ENCODE measurements at regions not wholly inside any gene's neighbourhood (a gene's known extent, or its start where the extent isn't known, plus 50 kb on each side); places are given as distances from the start of the nearest gene placed in this dataset.

DNA sequence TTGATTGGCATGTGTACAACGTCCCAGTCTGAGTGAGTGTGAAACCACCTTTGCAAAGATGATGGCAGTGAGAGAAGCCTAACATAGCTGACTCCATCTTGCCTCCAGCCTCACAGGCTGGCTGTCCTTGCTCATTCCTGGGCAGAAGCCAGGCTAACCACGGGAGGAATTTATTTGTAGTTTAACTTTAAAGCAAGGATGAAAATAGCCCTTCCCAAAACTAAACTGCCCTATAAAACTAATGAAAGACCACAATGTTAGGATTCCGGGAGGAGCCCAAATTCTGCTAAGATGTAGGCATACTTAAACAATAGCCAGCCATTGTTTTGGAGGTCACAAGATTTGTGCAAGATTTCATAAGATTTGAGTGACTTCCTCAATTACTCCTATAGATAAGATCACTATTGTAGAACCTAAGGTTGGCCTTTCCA, 96.6 kb upstream of the LSM14A start:
- DNase-seq (no peak), ATAC-seq (no peak)
- no peak overlapping the region for H3K4me3 ChIP-seq (ENCODE audit: low read length)
- no peaks in the 10 kb centered on the region for H3K36me3 Mint-ChIP-seq
- intact Hi-C loops (cut with micrococcal nuclease) = no loop called here
- H3K36me3 ChIP-seq (ENCODE audit: control insufficient read depth, insufficient read depth, low read length) = no peaks in the 10 kb centered on the region
- no peak overlapping the region for H3K4me3 Mint-ChIP-seq
- WGBS (ENCODE audit: insufficient coverage) = 41% methylated on average over 2 of the region's 3 CpGs
- H3K27me3 ChIP-seq (ENCODE audit: control insufficient read depth, insufficient read depth, low read length) = no peaks in the 10 kb centered on the region
- H3K4me1 ChIP-seq (ENCODE audit: control insufficient read depth, insufficient read depth, low read length) = no peaks in the 10 kb centered on the region
- no peak overlapping the region for H3K27ac ChIP-seq (ENCODE audit: low read length)
- no peaks in the 10 kb centered on the region for H3K9me3 Mint-ChIP-seq
- peaks cover 7 to 30% of the 10 kb centered on the region in 2 donors for H3K27me3 Mint-ChIP-seq (ENCODE audit: low read depth in 2 of 2)
- H3K9me3 ChIP-seq (ENCODE audit: control insufficient read depth, insufficient read depth, low read length) = no peaks in the 10 kb centered on the region
- TF ChIP-seq, protein P1, sequence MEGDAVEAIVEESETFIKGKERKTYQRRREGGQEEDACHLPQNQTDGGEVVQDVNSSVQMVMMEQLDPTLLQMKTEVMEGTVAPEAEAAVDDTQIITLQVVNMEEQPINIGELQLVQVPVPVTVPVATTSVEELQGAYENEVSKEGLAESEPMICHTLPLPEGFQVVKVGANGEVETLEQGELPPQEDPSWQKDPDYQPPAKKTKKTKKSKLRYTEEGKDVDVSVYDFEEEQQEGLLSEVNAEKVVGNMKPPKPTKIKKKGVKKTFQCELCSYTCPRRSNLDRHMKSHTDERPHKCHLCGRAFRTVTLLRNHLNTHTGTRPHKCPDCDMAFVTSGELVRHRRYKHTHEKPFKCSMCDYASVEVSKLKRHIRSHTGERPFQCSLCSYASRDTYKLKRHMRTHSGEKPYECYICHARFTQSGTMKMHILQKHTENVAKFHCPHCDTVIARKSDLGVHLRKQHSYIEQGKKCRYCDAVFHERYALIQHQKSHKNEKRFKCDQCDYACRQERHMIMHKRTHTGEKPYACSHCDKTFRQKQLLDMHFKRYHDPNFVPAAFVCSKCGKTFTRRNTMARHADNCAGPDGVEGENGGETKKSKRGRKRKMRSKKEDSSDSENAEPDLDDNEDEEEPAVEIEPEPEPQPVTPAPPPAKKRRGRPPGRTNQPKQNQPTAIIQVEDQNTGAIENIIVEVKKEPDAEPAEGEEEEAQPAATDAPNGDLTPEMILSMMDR (IDR thresholded peaks at IDR 0.05) = no peak
- no peak overlapping the region for H3K27ac Mint-ChIP-seq
- no peaks in the 10 kb centered on the region for H3K4me1 Mint-ChIP-seq

GRCh38 chr19:34082289-34083077, 89.8 kb upstream of the LSM14A start:
- DNase-seq (no peak), ATAC-seq (no peak)
- Mint-ChIP-seq H3K27me3 (ENCODE audit: low read depth in 2 of 2) (peaks cover 12 to 21% of the 10 kb centered on the region in 2 donors), H3K36me3 (no peaks in the 10 kb centered on the region), H3K4me3 (no peak overlapping the region), H3K4me1 (no peaks in the 10 kb centered on the region), H3K9me3 (no peaks in the 10 kb centered on the region), H3K27ac (no peak overlapping the region)
- Histone ChIP-seq H3K27ac (ENCODE audit: low read length) (no peak overlapping the region), H3K4me3 (ENCODE audit: low read length) (no peak overlapping the region), H3K27me3 (ENCODE audit: control insufficient read depth, insufficient read depth, low read length) (no peaks in the 10 kb centered on the region), H3K36me3 (ENCODE audit: control insufficient read depth, insufficient read depth, low read length) (no peaks in the 10 kb centered on the region), H3K9me3 (ENCODE audit: control insufficient read depth, insufficient read depth, low read length) (no peaks in the 10 kb centered on the region), H3K4me1 (ENCODE audit: control insufficient read depth, insufficient read depth, low read length) (no peaks in the 10 kb centered on the region)
- TF ChIP-seq, protein P1 (IDR thresholded peaks at IDR 0.05) = no peak
- 67% methylated on average over 10 of the region's 10 CpGs for WGBS (ENCODE audit: insufficient coverage)
- intact Hi-C loops (cut with micrococcal nuclease) = no loop called here

GRCh38 chr19:34084396-34085145, 87.7 kb upstream of the LSM14A start:
- DNase-seq (no peak), ATAC-seq (no peak)
- H3K36me3 Mint-ChIP-seq = no peaks in the 10 kb centered on the region
- H3K9me3 Mint-ChIP-seq = no peaks in the 10 kb centered on the region
- H3K27me3 Mint-ChIP-seq (ENCODE audit: low read depth in 2 of 2) = peaks cover 17 to 20% of the 10 kb centered on the region in 2 donors
- Histone ChIP-seq H3K4me3 (ENCODE audit: low read length) (no peak overlapping the region), H3K27me3 (ENCODE audit: control insufficient read depth, insufficient read depth, low read length) (no peaks in the 10 kb centered on the region), H3K9me3 (ENCODE audit: control insufficient read depth, insufficient read depth, low read length) (no peaks in the 10 kb centered on the region), H3K36me3 (ENCODE audit: control insufficient read depth, insufficient read depth, low read length) (no peaks in the 10 kb centered on the region), H3K4me1 (ENCODE audit: control insufficient read depth, insufficient read depth, low read length) (no peaks in the 10 kb centered on the region), H3K27ac (ENCODE audit: low read length) (no peak overlapping the region)
- TF ChIP-seq, protein P1 (IDR thresholded peaks at IDR 0.05) = no peak
- no peak overlapping the region for H3K27ac Mint-ChIP-seq
- intact Hi-C loops (cut with micrococcal nuclease) = no loop called here
- 52% methylated on average over 2 of the region's 3 CpGs for WGBS (ENCODE audit: insufficient coverage)
- no peak overlapping the region for H3K4me3 Mint-ChIP-seq
- no peaks in the 10 kb centered on the region for H3K4me1 Mint-ChIP-seq
